T47D (cell line): ENCODE measurements at regions not wholly inside any gene's neighbourhood (a gene's known extent, or its start where the extent isn't known, plus 50 kb on each side); places are given as distances from the start of the nearest gene placed in this dataset.
"Not testable (repeated sequence)": the region's sequence is repeated elsewhere in the genome, so short reads cannot be mapped to it uniquely, and the experiment has no call there.

Source experiments
- DNase-seq, 2 experiments: peaks; one replicate each; pipeline versions ENCODE4 v3.0.0 to v3.0.0-alpha.2; 2011 to 2012; ENCODE audit warnings: low read depth in 1 of 2, low spot score in 1 of 2
- JUND ChIP-seq: IDR thresholded peaks from 2 replicates; pipeline ENCODE4 v1.6.1; 2012; ENCODE audit warnings: low read depth
- in situ Hi-C: cut with HindIII; loops from 2 replicates; pipeline ENCODE4 v1.10.0; 2016; ENCODE audit warnings: low sequenced_read_pairs, low pct_unique_long_range_greater_than_20kb

DNA sequence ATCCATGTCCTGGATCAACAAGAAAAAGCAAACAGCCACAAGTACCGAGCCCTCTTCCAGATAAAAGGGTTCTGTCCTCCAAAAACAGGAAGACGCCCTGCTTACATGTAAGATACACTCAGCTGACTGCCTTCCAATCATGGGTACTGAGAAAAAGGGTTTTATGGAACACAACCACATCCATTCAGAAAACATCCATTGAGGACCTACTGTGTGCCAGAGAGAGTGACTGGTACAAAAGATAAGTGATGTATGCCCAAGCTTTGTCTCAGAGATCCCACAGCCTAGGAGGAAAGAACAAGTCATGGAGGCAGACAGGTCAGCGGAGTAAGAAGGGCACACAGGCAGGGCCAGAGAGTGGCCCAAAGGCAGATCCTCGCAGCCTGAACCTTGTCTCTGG, 94.8 kb upstream of the SSTR4 start:
- TF ChIP-seq JUND = no peak
- in situ Hi-C loops = no loop called here
- no peak for DNase-seq

GRCh38 chr20:22941550-22941949, 93.6 kb upstream of the SSTR4 start:
- no peak for TF ChIP-seq JUND
- in situ Hi-C loops = no loop called here
- DNase-seq = no peak

DNA sequence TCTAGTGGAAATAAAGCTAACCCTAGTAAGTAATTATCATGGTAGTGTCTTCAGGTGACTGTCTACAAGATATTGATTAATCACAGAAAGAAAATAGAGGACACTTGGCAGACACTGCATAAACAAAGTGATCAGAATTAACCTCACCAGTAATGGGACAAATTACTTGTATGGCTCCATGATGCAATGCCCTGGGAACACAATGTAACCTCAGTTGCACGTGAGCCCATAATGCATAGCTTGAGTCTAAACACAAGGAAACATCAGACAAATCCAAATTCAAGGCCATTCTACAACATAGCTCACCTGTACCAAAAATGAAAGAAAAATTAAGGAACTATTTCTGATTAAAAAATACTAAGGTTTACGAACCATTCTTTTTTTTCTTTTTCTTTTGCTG, 92.4 kb upstream of the SSTR4 start:
- TF ChIP-seq JUND = no peak
- no peak for DNase-seq
- in situ Hi-C loops = no loop called here

DNA sequence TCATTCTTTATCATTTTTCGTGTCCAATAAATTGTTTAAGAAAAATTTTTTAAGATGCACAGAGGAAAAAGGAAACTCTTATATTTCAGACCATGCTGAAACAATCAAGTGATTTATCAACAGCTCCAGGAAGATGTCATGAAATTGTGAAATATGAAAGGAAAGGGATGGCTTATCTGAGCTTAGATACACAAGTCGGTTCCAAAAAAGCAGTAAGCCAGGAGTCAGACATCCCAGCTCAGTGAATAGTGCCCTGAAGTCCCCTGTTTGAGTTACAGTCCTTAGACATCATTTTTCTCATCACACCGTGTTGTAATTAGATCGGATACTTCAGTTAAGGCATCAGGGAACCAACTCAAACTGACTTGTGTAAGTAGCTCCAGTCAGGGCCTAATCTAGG, 91.0 kb upstream of the SSTR4 start:
- DNase-seq = no peak
- in situ Hi-C loops = no loop called here
- no peak for TF ChIP-seq JUND

GRCh38 chr20:22944936-22945335, 90.2 kb upstream of the SSTR4 start:
- in situ Hi-C loops = no loop called here
- TF ChIP-seq JUND = no peak
- no peak for DNase-seq

DNA sequence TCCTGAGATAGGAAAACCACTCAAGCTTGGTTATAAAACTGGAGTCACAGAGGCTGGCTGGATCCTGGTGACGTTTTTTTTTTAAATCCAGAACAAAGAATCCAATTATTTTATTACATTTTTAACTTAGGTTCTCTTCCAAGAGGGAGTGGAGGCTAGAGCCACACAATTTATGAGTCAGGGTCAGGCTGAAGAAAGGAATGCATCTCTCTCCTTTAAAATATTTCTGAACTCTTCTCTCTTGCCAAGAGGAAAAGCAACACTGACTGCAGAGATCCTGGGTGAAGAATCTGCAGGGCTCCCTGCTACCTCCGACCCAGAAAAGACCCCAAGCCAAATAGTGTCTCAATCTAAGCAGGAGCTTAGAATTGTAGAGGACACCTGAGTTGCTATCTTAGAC, 88.5 kb upstream of the SSTR4 start:
- in situ Hi-C loops = no loop called here
- TF ChIP-seq JUND = no peak
- no peak for DNase-seq

DNA sequence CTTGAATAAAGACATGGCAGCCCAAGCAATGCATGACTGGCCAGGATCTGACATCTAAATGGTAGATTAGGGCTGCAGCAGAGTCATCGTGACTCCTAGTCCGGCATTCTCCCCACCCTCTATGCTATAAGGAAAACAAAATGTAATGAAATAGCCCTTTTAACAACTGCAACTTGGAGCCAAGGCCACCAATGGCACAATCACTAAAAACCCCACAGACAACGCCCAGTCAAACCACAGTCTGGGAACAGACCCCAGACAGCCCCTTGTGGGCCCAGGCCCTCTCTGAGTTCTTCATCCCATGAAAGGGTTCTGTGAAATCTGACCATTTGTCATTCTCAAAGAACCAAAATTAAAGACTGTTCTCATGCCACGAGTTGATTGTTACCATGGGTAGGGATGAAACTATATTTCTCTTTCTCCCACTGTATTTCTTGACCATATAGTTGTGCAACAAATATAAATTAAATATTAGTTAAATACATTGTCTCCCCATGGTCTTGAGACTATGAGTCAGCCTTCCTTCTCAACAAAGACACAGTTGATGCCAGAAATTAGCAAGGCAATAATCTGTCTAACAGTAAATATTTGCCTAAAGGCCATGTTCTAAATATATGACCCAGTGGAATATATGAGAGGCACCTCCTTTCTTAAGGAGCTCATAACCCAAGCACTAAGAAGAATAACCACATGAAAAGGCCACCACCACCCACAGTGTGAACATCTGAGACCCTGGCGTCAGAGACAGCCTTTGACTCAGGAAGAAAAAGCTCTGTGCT, 85.6 kb upstream of the SSTR4 start:
- in situ Hi-C loops = no loop called here
- no peak for TF ChIP-seq JUND

DNA sequence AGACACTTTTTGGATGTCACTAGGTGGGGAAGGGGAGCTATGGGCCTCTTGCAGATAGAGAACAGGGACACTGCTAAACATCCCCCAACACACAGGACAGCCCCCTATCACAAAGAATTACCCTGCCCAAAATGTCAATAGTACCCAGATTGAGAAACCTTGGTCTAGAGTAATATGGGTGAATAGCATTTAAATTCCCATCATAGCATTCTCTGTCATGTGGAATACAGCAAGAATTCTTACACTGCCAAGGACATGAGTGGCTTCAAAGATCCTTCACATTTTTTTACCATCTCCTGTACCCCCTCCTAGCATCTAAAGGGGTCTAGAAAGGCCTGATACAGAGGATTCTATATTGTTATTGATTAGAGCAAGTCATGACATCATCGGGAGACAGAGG, 83.1 kb upstream of the SSTR4 start:
- TF ChIP-seq JUND = no peak
- in situ Hi-C loops = no loop called here
- no peak for DNase-seq

More for the DNA sequence above, 85.6 kb upstream of the SSTR4 start:
- DNase-seq = no peak

GRCh38 chr20:22954661-22955060, 80.5 kb upstream of the SSTR4 start:
- DNase-seq = no peak
- in situ Hi-C loops = no loop called here
- no peak for TF ChIP-seq JUND

GRCh38 chr20:22958390-22958789, 76.7 kb upstream of the SSTR4 start:
- DNase-seq = no peak
- in situ Hi-C loops = no loop called here
- TF ChIP-seq JUND = no peak

GRCh38 chr20:22962567-22963439, 72.3 kb upstream of the SSTR4 start:
- DNase-seq = no peak
- TF ChIP-seq JUND = no peak
- in situ Hi-C loops = no loop called here

GRCh38 chr20:22963581-22963980, 71.5 kb upstream of the SSTR4 start:
- no peak for DNase-seq
- in situ Hi-C loops = no loop called here
- no peak for TF ChIP-seq JUND

DNA sequence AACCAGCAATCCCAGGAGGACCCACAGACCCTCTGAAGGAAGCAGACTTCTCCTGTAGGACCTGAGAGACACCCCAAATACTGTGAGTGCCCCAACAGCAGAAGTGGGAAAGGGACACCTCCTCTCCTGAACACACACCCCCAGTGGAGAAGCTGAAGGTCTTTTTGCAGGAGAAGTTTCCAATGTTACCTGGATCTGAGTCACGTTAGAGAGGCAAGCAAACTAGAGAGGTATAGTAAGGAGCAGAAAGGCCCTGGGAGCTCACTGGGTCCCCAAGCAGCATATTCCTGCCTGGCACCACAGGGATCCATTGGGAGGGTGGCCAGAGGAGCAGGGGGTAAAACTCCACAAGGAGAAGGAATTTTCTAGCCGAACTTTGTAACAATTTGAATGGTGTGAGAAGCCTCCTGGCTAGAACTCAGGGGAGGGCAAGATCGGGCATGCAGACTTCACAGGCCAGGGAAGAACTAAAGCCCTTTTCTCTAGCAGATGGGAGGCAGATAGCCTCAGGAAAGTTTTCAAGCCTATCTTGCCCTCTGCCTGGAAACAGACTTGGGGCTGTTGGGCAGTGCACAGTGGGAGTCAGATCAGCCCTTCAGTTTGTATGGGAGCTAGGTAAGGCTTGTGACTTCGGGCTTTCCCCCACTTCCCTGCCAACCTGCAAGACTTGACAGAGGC, 68.2 kb upstream of the SSTR4 start:
- in situ Hi-C loops = no loop called here
- DNase-seq = no peak
- TF ChIP-seq JUND = no peak

DNA sequence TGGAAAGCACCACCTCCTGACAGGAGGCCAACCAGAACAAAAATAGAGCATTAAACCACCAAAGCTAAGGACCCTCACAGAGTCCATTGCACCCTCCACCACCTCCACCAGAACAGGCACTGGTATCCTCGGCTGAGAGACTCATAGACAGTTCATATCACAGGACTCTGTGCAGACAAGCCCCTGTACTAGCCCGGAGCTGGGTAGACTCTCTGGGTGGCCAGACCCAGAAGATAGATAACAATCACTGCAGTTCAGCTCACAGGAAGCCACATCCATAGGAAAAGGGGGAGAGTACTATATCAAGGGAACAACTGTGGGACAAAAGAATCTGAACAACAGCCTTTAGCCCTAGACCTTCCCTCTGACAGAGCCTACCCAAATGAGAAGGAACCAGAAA, 67.4 kb upstream of the SSTR4 start:
- DNase-seq, in situ Hi-C loops: not testable (repeated sequence)

DNA sequence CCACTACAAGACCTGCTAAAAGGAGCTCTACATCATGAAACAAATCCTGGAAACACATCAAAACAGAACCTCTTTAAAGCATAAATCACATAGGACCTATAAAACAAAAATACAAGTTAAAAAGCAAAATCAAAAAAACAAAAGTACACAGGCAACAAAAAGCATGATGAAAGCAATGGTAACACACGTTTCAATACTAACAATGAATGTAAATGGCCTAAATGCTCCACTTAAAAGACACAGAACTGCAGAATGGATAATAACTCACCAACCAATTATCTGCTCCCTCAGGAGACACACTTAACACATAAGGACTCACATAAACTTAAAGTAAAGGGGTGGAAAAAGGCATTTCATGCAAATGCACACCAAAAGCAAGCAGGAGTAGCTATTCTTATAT, 66.1 kb upstream of the SSTR4 start:
- DNase-seq, in situ Hi-C loops: not testable (repeated sequence)

DNA sequence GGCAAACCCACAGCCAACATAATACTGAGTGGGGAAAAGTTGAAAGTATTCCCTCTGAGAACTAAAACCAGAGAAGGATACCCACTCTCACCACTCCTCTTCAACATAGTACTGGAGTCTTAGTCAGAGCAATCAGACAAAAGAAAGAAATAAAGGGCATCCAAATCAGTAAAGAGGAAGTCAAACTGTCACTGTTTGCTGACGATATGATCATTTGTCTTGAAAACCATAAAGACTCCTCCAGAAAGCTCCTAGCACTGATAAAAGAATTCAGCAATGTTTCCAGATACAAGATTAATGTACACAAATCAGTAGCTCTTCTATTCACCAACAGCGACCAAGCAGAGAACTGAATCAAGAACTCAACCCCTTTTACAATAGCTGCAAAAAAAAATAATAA, 64.0 kb upstream of the SSTR4 start:
- in situ Hi-C loops, DNase-seq: not testable (repeated sequence)
